GM13976 (cell line): ENCODE measurements at regions not wholly inside any gene's neighbourhood (a gene's known extent, or its start where the extent isn't known, plus 50 kb on each side); places are given as distances from the start of the nearest gene placed in this dataset.

ENCODE experiments used
- DNase-seq: peaks from one replicate; pipeline ENCODE4 v3.0.0; 2012; ENCODE audit warnings: low spot score
- in situ Hi-C: fragments of 300-500 bp; cut with MboI; formaldehyde crosslinking; loops from one replicate; pipeline ENCODE4 v1.12.0; 2022; ENCODE audit warnings: low sequenced_read_pairs, mixed read lengths, inconsistent platforms; ENCODE audit not compliant: unreplicated experiment
- TF ChIP-seq, protein P1 (sequence below): IDR thresholded peaks from 2 replicates; pipeline ENCODE4 v1.5.1; 2012; ENCODE audit warnings: borderline replicate concordance, mild to moderate bottlenecking; ENCODE audit not compliant: insufficient read depth; ENCODE audit errors: extremely low read depth, missing control alignments, control extremely low read depth

- TF ChIP-seq, protein P1, sequence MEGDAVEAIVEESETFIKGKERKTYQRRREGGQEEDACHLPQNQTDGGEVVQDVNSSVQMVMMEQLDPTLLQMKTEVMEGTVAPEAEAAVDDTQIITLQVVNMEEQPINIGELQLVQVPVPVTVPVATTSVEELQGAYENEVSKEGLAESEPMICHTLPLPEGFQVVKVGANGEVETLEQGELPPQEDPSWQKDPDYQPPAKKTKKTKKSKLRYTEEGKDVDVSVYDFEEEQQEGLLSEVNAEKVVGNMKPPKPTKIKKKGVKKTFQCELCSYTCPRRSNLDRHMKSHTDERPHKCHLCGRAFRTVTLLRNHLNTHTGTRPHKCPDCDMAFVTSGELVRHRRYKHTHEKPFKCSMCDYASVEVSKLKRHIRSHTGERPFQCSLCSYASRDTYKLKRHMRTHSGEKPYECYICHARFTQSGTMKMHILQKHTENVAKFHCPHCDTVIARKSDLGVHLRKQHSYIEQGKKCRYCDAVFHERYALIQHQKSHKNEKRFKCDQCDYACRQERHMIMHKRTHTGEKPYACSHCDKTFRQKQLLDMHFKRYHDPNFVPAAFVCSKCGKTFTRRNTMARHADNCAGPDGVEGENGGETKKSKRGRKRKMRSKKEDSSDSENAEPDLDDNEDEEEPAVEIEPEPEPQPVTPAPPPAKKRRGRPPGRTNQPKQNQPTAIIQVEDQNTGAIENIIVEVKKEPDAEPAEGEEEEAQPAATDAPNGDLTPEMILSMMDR, result no peak
- DNase-seq, result no peak
- in situ Hi-C loops, result no loop called here
These were observed 636.7 kb downstream of the BRD1 start for GRCh38 chr22:49190816-49191505.

- in situ Hi-C loops, result no loop called here
- DNase-seq, result no peak
- TF ChIP-seq, protein P1, result no peak
These were observed 637.8 kb downstream of the BRD1 start for GRCh38 chr22:49189871-49190270.

DNA sequence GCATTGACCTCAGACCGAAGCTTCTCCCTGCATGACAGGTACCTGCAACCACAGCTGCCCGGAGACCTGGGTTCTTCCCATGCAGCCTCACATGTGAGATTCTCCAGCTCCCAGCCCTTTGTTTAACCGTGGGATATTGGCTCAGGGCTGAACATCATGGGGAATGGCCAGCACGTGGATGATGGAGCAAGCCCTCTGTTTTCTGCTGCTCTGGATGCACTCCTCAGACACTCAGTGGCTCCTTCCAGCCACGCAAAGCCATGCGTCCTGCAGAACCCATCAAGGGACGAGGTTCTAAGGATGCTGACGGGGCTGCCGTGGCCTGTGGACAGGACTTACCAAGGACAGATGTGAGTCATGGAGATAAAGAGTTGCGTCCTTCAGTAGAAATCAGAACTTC lies 639.1 kb downstream of the BRD1 start:
- DNase-seq, result no peak
- TF ChIP-seq, protein P1, result no peak
- in situ Hi-C loops, result no loop called here

- TF ChIP-seq, protein P1, result no peak
- DNase-seq, result no peak
- in situ Hi-C loops, result no loop called here
These were observed 639.6 kb downstream of the BRD1 start for GRCh38 chr22:49188091-49188490.

DNA sequence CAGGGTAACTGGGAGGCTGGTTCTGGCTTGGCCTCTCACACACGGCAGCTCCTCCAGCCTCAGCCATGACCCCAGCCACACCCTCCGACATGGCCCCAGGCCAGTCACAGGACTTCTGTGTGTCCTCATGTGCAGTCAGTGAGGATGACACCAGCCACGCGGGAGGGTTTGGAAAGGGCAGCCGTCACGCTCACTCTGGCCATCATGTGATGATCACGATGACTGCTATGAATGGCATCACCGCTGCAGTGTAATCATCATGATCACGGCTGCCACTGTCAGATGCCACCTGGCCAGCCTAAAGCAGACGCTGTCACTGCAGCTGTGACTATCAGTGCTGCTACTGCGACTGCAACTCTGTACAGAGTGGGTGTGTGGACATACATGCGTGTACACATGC lies 640.9 kb downstream of the BRD1 start:
- in situ Hi-C loops, result no loop called here
- TF ChIP-seq, protein P1, result no peak
- no peak for DNase-seq

GRCh38 chr22:49186293-49186692 lies 641.4 kb downstream of the BRD1 start:
- DNase-seq, result no peak
- in situ Hi-C loops, result no loop called here
- TF ChIP-seq, protein P1, result no peak
